BJ (cell line): ENCODE measurements at regions not wholly inside any gene's neighbourhood (a gene's known extent, or its start where the extent isn't known, plus 50 kb on each side); places are given as distances from the start of the nearest gene placed in this dataset.
"Not testable (repeated sequence)": the region's sequence is repeated elsewhere in the genome, so short reads cannot be mapped to it uniquely, and the experiment has no call there.

Experiments used
- CTCF ChIA-PET: fragments of 350-600 bp; formaldehyde crosslinking; extraction: SDS; loops from one replicate; lab custom pipeline; 2021; ENCODE audit warnings: antibody characterized with exemption, inconsistent platforms; lab: Yijun Ruan, JAX
- POLR2A ChIA-PET: fragments of 300-600 bp; sonication (Branson Sonifier 250); formaldehyde crosslinking; extraction: SDS; loops from one replicate; lab custom pipeline; 2021; ENCODE audit warnings: antibody characterized with exemption; lab: Charles Lee
- DNase-seq: peaks from one replicate; pipeline ENCODE4 v3.0.0-alpha.2; 2011; ENCODE audit warnings: low read depth
- H3K27me3 ChIP-seq: 2 replicates; pipeline ENCODE4 v1.6.0; 2011; ENCODE audit warnings: low read length; ENCODE audit not compliant: control insufficient read depth, insufficient read depth
- H3K36me3 ChIP-seq: 2 replicates; pipeline ENCODE4 v1.5.1; 2011; ENCODE audit warnings: low read length; ENCODE audit not compliant: control insufficient read depth, insufficient read depth
- H3K4me3 ChIP-seq: 2 replicates; pipeline ENCODE4 v1.5.1; 2011; ENCODE audit warnings: low read depth, mild to moderate bottlenecking, control low read depth, low read length
- CTCF ChIP-seq: IDR thresholded peaks from 2 replicates; pipeline ENCODE4 v1.5.1; 2011; ENCODE audit warnings: low read depth, mild to moderate bottlenecking, control low read depth, inconsistent platforms, low read length, moderate library complexity; ENCODE audit not compliant: insufficient read depth

- TF ChIP-seq CTCF, result no peak
- CTCF ChIA-PET, result interaction anchor here (1.6 kb wide), 1 partner anchor 13 kb away, joined by 5 read pairs; no protein-coding TSS in a partner anchor
- Histone ChIP-seq H3K36me3 (no peaks in the 10 kb centered on the region), H3K27me3 (no peaks in the 10 kb centered on the region; the same call in 1 of the 2 replicates), H3K4me3 (no peak overlapping the region)
- DNase-seq, result peak; percentile 7
- POLR2A ChIA-PET, result no interaction called here
These were observed 292.8 kb upstream of the KLF4 start for GRCh38 chr9:107782381-107782780.

- H3K27me3 ChIP-seq, result no peaks in the 10 kb centered on the region; the same call in 1 of the 2 replicates
- DNase-seq, result no peak
- H3K36me3 ChIP-seq, result no peaks in the 10 kb centered on the region
- ChIA-PET POLR2A (no interaction called here), CTCF (no interaction called here)
- H3K4me3 ChIP-seq, result no peak overlapping the region
- no peak for TF ChIP-seq CTCF
These were observed 291.4 kb upstream of the KLF4 start for GRCh38 chr9:107780960-107781359.

GRCh38 chr9:107779731-107780130, 290.2 kb upstream of the KLF4 start:
- Histone ChIP-seq H3K4me3 (no peak overlapping the region), H3K27me3 (no peaks in the 10 kb centered on the region; the same call in 1 of the 2 replicates), H3K36me3 (no peaks in the 10 kb centered on the region)
- ChIA-PET POLR2A (no interaction called here), CTCF (interaction anchor here (0.6 kb wide), 1 partner anchor 9 kb away, joined by 3 read pairs; no protein-coding TSS in a partner anchor)
- no peak for TF ChIP-seq CTCF
- no peak for DNase-seq

- ChIA-PET POLR2A (no interaction called here), CTCF (no interaction called here)
- DNase-seq, result no peak
These were observed 289.1 kb upstream of the KLF4 start for GRCh38 chr9:107778661-107779060.

GRCh38 chr9:107774099-107774498, 284.5 kb upstream of the KLF4 start:
- DNase-seq, CTCF ChIA-PET, H3K27me3 ChIP-seq, POLR2A ChIA-PET, H3K4me3 ChIP-seq, H3K36me3 ChIP-seq: not testable (repeated sequence)

More at GRCh38 chr9:107778661-107779060, 289.1 kb upstream of the KLF4 start:
- no peaks in the 10 kb centered on the region for H3K36me3 ChIP-seq
- H3K27me3 ChIP-seq, result no peaks in the 10 kb centered on the region; the same call in 1 of the 2 replicates
- TF ChIP-seq CTCF, result no peak
- no peak overlapping the region for H3K4me3 ChIP-seq

- POLR2A ChIA-PET, result no interaction called here
- CTCF ChIA-PET, result no interaction called here
- no peak for DNase-seq
- Histone ChIP-seq H3K27me3 (no peaks in the 10 kb centered on the region; the same call in 1 of the 2 replicates), H3K36me3 (no peaks in the 10 kb centered on the region), H3K4me3 (no peak overlapping the region)
- TF ChIP-seq CTCF, result no peak
These were observed 283.4 kb upstream of the KLF4 start for GRCh38 chr9:107772988-107773387.
